Vagina (tissue), 2 donors: ENCODE measurements at regions not wholly inside any gene's neighbourhood (a gene's known extent, or its start where the extent isn't known, plus 50 kb on each side); places are given as distances from the start of the nearest gene placed in this dataset.

Source experiments
- CTCF ChIP-seq, 3 experiments: fragments of 450-650 bp in 2 of 3; fragments of 200-600 bp in 1 of 3; sonication (generic) in 1 of 3; IDR thresholded peaks; one replicate each; pipeline ENCODE4 v1.5.1; 2017 to 2019; ENCODE audit warnings: antibody characterized with exemption in 3 of 3, mild to moderate bottlenecking in 2 of 3, moderate library complexity in 2 of 3
- POLR2A ChIP-seq, 2 donors: fragments of 450-650 bp; IDR thresholded peaks; one replicate each; pipeline ENCODE4 v1.6.1; 2017; ENCODE audit warnings: antibody characterized with exemption in 2 of 2, mild to moderate bottlenecking in 2 of 2, moderate library complexity in 2 of 2

GRCh38 chr3:86792316-86792715 is 198.6 kb downstream of the VGLL3 start:
- no peak for TF ChIP-seq CTCF (IDR thresholded peaks at IDR 0.05)
- no peak for TF ChIP-seq POLR2A (IDR thresholded peaks at IDR 0.05)
